ENCODE measurements at regions not wholly inside any gene's neighbourhood (a gene's known extent, or its start where the extent isn't known, plus 50 kb on each side); places are given as distances from the start of the nearest gene placed in this dataset.
"Not testable (repeated sequence)": the region's sequence is repeated elsewhere in the genome, so short reads cannot be mapped to it uniquely, and the experiment has no call there.

GRCh38 chr2:198508610-198509009 lies 704.2 kb downstream of the PLCL1 start:
- TF ChIP-seq YY1 (IDR thresholded peaks at IDR 0.05; ENCODE audit: insufficient read depth, insufficient read length); SUZ12 (IDR thresholded peaks at IDR 0.05; ENCODE audit: extremely low read depth, insufficient read depth, insufficient read length); ZNF274 (IDR thresholded peaks at IDR 0.05; ENCODE audit: low read depth, low read length): not testable (repeated sequence)
